IPS DF 6.9 (cell line): ENCODE measurements at regions not wholly inside any gene's neighbourhood (a gene's known extent, or its start where the extent isn't known, plus 50 kb on each side); places are given as distances from the start of the nearest gene placed in this dataset.

Experiments
- DNase-seq: peaks from one replicate; pipeline ENCODE4 v3.0.0-alpha.2; 2013; ENCODE audit warnings: low read depth, low spot score
- H3K27ac ChIP-seq: one replicate; pipeline ENCODE4 v1.5.1; 2013; ENCODE audit warnings: low read length, control low read depth
- H3K27me3 ChIP-seq: 2 replicates; pipeline ENCODE4 v1.6.1; 2013; ENCODE audit warnings: mild to moderate bottlenecking, low read length; ENCODE audit not compliant: control insufficient read depth, insufficient read depth
- H3K36me3 ChIP-seq: 2 replicates; pipeline ENCODE4 v1.6.1; 2013; ENCODE audit warnings: low read length; ENCODE audit not compliant: control insufficient read depth, insufficient read depth
- H3K4me1 ChIP-seq: 2 replicates; pipeline ENCODE4 v1.6.1; 2013; ENCODE audit warnings: low read length; ENCODE audit not compliant: control insufficient read depth, insufficient read depth
- H3K4me3 ChIP-seq: 2 replicates; pipeline ENCODE4 v1.5.1; 2013; ENCODE audit warnings: mild to moderate bottlenecking, low read length
- H3K9me3 ChIP-seq: 2 replicates; pipeline ENCODE4 v1.6.1; 2013; ENCODE audit warnings: low read length, inconsistent platforms; ENCODE audit not compliant: control insufficient read depth, insufficient read depth
- WGBS: extraction: QIAGEN DNeasy Blood & Tissue Kit; methylation state at CpG from one replicate; pipeline ENCODE4 v1.1.7; 2013; ENCODE audit warnings: mixed read lengths, missing lambda C conversion rate; ENCODE audit not compliant: insufficient read length, insufficient coverage; 5-methylcytosine and 5-hydroxymethylcytosine counted together

- no peak overlapping the region for H3K27ac ChIP-seq
- H3K4me3 ChIP-seq = no peak overlapping the region
- no peaks in the 10 kb centered on the region for H3K27me3 ChIP-seq
- no peaks in the 10 kb centered on the region for H3K36me3 ChIP-seq
- no peaks in the 10 kb centered on the region for H3K4me1 ChIP-seq
- no CpG with 5 or more reads among the region's 2 CpGs for WGBS
- no peaks in the 10 kb centered on the region for H3K9me3 ChIP-seq
- DNase-seq = no peak
Measured at GRCh38 chr14:45998554-45998953, 653.0 kb downstream of the RPL10L start.

GRCh38 chr14:45990252-45990651 is 661.3 kb downstream of the RPL10L start:
- no peak for DNase-seq
- Histone ChIP-seq H3K9me3 (no peaks in the 10 kb centered on the region), H3K27me3 (no peaks in the 10 kb centered on the region), H3K4me3 (no peak overlapping the region), H3K27ac (no peak overlapping the region), H3K4me1 (no peaks in the 10 kb centered on the region), H3K36me3 (no peaks in the 10 kb centered on the region)
- no CpG with 5 or more reads among the region's 3 CpGs for WGBS

GRCh38 chr14:45976001-45976400 is 675.6 kb downstream of the RPL10L start:
- H3K4me1 ChIP-seq = no peaks in the 10 kb centered on the region
- no peak for DNase-seq
- no peaks in the 10 kb centered on the region for H3K36me3 ChIP-seq
- H3K27ac ChIP-seq = no peak overlapping the region
- H3K9me3 ChIP-seq = no peaks in the 10 kb centered on the region
- H3K4me3 ChIP-seq = no peak overlapping the region
- H3K27me3 ChIP-seq = no peaks in the 10 kb centered on the region
- no CpG with 5 or more reads among the region's 2 CpGs for WGBS

GRCh38 chr14:45972416-45972815 is 679.2 kb downstream of the RPL10L start:
- H3K9me3 ChIP-seq = no peaks in the 10 kb centered on the region
- no peaks in the 10 kb centered on the region for H3K36me3 ChIP-seq
- no peaks in the 10 kb centered on the region for H3K4me1 ChIP-seq
- no peak overlapping the region for H3K27ac ChIP-seq
- no peak for DNase-seq
- no peaks in the 10 kb centered on the region for H3K27me3 ChIP-seq
- WGBS = no CpG with 5 or more reads among the region's 4 CpGs
- no peak overlapping the region for H3K4me3 ChIP-seq

GRCh38 chr14:45970621-45971020 is 681.0 kb downstream of the RPL10L start:
- WGBS = no CpG with 5 or more reads among the region's 1 CpG
- no peaks in the 10 kb centered on the region for H3K27me3 ChIP-seq
- H3K27ac ChIP-seq = no peak overlapping the region
- no peaks in the 10 kb centered on the region for H3K9me3 ChIP-seq
- H3K36me3 ChIP-seq = no peaks in the 10 kb centered on the region
- no peak overlapping the region for H3K4me3 ChIP-seq
- H3K4me1 ChIP-seq = no peaks in the 10 kb centered on the region
- DNase-seq = no peak

- Histone ChIP-seq H3K36me3 (no peaks in the 10 kb centered on the region), H3K9me3 (no peaks in the 10 kb centered on the region), H3K4me3 (no peak overlapping the region), H3K27ac (no peak overlapping the region), H3K27me3 (no peaks in the 10 kb centered on the region), H3K4me1 (no peaks in the 10 kb centered on the region)
- no CpG with 5 or more reads among the region's 1 CpG for whole genome bisulfite sequencing
- DNase-seq = no peak
Measured at GRCh38 chr14:45968037-45968436, 683.5 kb downstream of the RPL10L start.

- Histone ChIP-seq H3K4me3 (no peak overlapping the region), H3K4me1 (no peaks in the 10 kb centered on the region), H3K27me3 (no peaks in the 10 kb centered on the region), H3K27ac (no peak overlapping the region), H3K36me3 (no peaks in the 10 kb centered on the region), H3K9me3 (no peaks in the 10 kb centered on the region)
- no peak for DNase-seq
- WGBS = no CpG with 5 or more reads among the region's 2 CpGs
Measured at GRCh38 chr14:45949479-45949878, 696.5 kb upstream of the MIS18BP1 start.

- H3K4me1 ChIP-seq = no peaks in the 10 kb centered on the region
- WGBS = no CpG with 5 or more reads among the region's 2 CpGs
- H3K4me3 ChIP-seq = no peak overlapping the region
- no peaks in the 10 kb centered on the region for H3K9me3 ChIP-seq
- H3K27me3 ChIP-seq = no peaks in the 10 kb centered on the region
- no peak overlapping the region for H3K27ac ChIP-seq
- no peak for DNase-seq
- no peaks in the 10 kb centered on the region for H3K36me3 ChIP-seq
Measured at GRCh38 chr14:45947830-45948229, 694.8 kb upstream of the MIS18BP1 start.

- Histone ChIP-seq H3K36me3 (no peaks in the 10 kb centered on the region), H3K4me1 (no peaks in the 10 kb centered on the region), H3K4me3 (no peak overlapping the region), H3K27ac (no peak overlapping the region), H3K9me3 (no peaks in the 10 kb centered on the region), H3K27me3 (no peaks in the 10 kb centered on the region)
- DNase-seq = no peak
- no CpG with 5 or more reads among the region's 3 CpGs for WGBS
Measured at GRCh38 chr14:45946251-45946650, 693.2 kb upstream of the MIS18BP1 start.

GRCh38 chr14:45940318-45940717 is 687.3 kb upstream of the MIS18BP1 start:
- no peak for DNase-seq
- H3K27ac ChIP-seq = no peak overlapping the region
- no peak overlapping the region for H3K4me3 ChIP-seq
- no peaks in the 10 kb centered on the region for H3K36me3 ChIP-seq
- no peaks in the 10 kb centered on the region for H3K4me1 ChIP-seq
- no peaks in the 10 kb centered on the region for H3K9me3 ChIP-seq
- H3K27me3 ChIP-seq = no peaks in the 10 kb centered on the region

- Histone ChIP-seq H3K27me3 (no peaks in the 10 kb centered on the region), H3K36me3 (no peaks in the 10 kb centered on the region), H3K4me3 (no peak overlapping the region), H3K9me3 (no peaks in the 10 kb centered on the region), H3K4me1 (no peaks in the 10 kb centered on the region), H3K27ac (no peak overlapping the region)
- DNase-seq = no peak
Measured at GRCh38 chr14:45939572-45939971, 686.6 kb upstream of the MIS18BP1 start.
